ENCODE measurements at regions not wholly inside any gene's neighbourhood (a gene's known extent, or its start where the extent isn't known, plus 50 kb on each side); places are given as distances from the start of the nearest gene placed in this dataset.

GRCh38 chr4:83781434-83781833, 245.5 kb downstream of the GPAT3 start:
- TF ChIP-seq CEBPB (IDR thresholded peaks at IDR 0.05; ENCODE audit: borderline replicate concordance in 1 of 2, low read depth in 2 of 2, low read length in 2 of 2) (no peak), REST (IDR thresholded peaks at IDR 0.05; ENCODE audit: low read depth, low read length) (no peak), CTCF (IDR thresholded peaks at IDR 0.05 in 2 of 3, conservative IDR thresholded peaks at IDR 0.05 in 1 of 3; ENCODE audit: control insufficient read depth in 2 of 3, extremely low read depth in 1 of 3, insufficient read depth in 1 of 3, low read depth in 3 of 3, low read length in 3 of 3) (no peak), RFX5 (IDR thresholded peaks at IDR 0.05; ENCODE audit: low read depth, low read length) (no peak), HCFC1 (IDR thresholded peaks at IDR 0.05; ENCODE audit: low read length) (no peak), POLR2A (IDR thresholded peaks at IDR 0.05; ENCODE audit: low read depth, low read length) (no peak), SMAD5 (IDR thresholded peaks at IDR 0.05; ENCODE audit: low read depth) (no peak), BMI1 (IDR thresholded peaks at IDR 0.05; ENCODE audit: borderline replicate concordance) (no peak), SKIL (IDR thresholded peaks at IDR 0.05; ENCODE audit: low read depth, poor library complexity, severe bottlenecking) (no peak), POLR2AphosphoS2 (IDR thresholded peaks at IDR 0.05; ENCODE audit: low read depth, low read length) (no peak), CBX5 (IDR thresholded peaks at IDR 0.05; ENCODE audit: low read depth) (no peak), STAT3 (IDR thresholded peaks at IDR 0.05; ENCODE audit: low read depth, low read length) (no peak), YY1 (IDR thresholded peaks at IDR 0.05; ENCODE audit: low read depth, low read length) (no peak)
